SW 1271 (cell line): ENCODE measurements at regions not wholly inside any gene's neighbourhood (a gene's known extent, or its start where the extent isn't known, plus 50 kb on each side); places are given as distances from the start of the nearest gene placed in this dataset.

Experiments
- DNase-seq, 2 experiments: peaks; one replicate each; lab custom pipeline; 2025; lab: John Stamatoyannopoulos, UW

DNA sequence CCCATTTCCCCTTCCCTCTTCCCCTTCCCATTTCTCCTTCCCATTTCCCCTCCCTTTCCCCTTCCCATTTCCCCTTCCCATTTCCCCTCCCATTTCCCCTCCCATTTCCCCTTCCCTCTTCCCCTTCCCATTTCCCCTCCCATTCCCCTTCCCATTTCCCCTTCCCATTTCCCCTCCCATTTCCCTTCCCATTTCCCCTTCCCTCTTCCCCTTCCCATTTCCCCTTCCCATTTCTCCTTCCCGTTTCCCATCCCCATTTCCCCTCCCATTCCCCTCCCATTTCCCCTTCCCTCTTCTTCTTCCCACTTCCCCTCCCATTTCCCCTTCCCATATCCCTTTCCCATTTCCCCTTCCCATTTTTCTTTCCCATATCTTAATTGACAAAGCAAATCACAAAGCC is 109.0 kb downstream of the OLFM1 start:
- no peak for DNase-seq

GRCh38 chr9:135198144-135198543 is 110.7 kb downstream of the OLFM1 start:
- DNase-seq = no peak

DNA sequence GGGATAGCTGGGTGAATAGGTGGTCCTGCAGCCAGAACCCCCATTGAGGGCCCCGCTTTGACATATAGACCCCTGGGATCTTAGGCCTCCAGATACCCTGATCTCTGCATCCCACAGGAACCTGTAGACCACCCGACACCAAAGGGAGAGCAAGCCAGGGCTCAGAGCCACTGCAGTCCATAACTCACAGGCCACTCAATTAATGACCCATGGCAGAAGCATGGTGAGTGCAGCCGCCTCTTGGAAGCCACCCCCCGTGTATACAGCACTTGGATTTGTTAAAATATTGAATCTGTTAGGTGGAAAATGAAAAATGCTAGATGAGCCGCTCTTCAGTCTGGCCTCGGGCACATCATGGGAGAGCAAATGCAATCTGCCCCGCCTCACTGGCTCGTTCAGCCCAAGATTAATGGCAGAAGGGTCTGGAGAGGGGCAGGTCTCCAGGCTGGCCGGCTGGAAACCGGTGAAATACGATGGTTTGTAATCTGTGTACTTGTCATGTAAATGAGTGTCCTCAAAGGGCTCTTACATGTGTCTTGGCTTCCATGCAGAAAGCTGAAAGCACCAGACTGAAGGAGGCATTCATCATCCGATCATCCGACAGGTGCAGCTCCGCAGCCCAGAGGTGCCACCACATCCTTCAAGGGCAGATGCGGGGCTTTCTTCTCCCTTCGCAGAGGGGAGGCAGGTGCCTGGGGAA is 111.3 kb downstream of the OLFM1 start:
- no peak for DNase-seq

DNA sequence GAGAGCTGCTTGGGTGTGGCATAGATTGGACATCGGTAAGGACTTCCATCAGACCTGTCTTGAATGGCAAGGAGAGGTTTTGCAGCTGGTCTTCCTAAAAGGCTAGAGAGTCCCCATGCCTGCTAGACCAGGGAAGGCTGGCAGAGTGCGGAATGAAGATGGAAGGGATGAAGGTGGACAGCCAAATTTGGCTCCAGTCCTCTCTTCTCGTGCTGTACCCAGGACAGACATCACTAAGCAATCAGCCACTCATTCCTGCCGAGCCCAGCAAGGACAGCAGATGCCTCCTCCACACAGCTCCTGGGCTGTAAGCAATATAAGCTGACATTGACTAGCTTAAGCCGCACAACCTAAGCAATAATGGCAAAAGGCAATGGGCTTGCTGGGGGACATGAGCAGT is 112.0 kb downstream of the OLFM1 start:
- DNase-seq = no peak

DNA sequence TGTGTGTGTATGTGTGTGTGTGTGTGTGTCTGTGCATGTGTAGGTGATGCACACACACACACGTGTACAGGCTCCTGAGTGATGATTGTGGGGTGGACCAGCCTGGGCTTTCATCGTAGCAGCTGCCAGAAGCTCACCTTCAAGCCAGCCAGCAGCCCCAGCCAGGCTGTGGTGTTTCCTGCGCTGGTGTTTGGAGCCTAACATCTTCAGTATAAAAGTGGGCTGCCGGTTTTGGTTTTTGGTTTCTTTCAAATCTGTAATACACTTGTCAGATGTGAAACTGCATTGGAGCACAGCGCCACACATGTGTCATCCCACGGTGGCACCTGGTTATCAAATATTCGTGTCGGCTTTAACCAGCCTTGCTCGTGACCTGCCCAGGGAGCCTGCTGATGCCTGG is 114.2 kb downstream of the OLFM1 start:
- no peak for DNase-seq

GRCh38 chr9:135204177-135204576 is 116.7 kb downstream of the OLFM1 start:
- no peak for DNase-seq

GRCh38 chr9:135209136-135209535 is 121.7 kb downstream of the OLFM1 start:
- no peak for DNase-seq

- DNase-seq = no peak
Measured at GRCh38 chr9:135209852-135210251, 122.4 kb downstream of the OLFM1 start.

DNA sequence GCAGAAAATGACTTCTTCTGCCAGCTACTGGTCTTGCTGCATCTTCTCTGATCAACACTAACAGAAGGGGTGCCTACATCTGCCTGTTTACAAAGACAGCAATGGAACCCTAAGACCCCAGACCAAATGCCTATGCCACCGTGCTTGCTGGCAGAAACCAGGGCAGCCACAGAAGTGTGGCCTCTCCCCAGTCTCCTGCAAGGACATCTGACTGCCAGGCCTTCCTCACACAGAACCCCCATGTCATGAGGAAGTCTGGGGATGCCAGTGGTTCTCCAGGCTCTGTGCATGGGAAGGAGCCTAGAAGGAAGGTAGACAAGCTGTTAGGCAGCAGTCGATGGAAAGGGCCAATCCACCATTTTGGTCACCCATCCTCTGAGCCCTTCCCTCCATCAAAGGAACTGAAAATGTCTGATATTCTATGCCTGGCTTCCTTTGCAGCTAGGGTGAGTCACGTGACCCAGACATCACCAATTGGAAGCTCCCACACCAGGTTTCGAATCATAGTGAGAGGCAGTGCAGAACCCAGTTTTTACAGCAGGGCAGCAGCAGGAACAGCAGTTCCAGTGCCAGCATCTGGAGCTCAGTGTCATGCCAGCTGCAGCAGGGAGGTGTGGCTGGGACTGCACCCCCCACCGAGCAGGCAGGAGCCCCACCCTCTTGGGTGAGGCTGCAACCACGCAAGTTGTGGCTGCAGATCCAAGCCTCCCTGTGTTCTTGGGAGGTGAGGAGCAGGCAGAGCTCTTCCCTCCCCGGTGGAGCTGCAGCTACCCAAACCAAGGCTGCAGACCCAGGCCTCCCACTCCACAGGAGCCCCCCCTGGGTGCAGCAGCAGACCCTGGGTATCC is 123.4 kb downstream of the OLFM1 start:
- DNase-seq = no peak

DNA sequence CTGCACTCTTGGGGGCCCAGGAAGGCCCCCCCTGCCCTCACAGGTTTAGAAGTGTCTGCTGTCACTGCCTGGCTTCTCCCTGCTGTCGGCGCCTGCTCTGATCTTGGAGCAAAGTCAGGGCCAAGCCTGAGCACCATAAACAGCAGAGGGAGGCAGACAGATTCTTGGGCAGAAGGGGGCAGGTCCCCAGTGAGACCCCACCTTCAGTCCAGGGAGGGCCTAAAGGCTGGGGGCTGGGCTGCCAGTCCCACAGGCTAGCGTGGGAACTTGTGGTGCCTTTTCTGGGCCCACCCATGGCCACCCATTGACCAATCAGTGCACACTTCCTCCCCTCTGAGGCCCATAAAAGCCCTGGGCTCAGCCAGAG is 124.0 kb downstream of the OLFM1 start:
- DNase-seq = no peak

- no peak for DNase-seq
Measured at GRCh38 chr9:135212961-135213360, 125.5 kb downstream of the OLFM1 start.

DNA sequence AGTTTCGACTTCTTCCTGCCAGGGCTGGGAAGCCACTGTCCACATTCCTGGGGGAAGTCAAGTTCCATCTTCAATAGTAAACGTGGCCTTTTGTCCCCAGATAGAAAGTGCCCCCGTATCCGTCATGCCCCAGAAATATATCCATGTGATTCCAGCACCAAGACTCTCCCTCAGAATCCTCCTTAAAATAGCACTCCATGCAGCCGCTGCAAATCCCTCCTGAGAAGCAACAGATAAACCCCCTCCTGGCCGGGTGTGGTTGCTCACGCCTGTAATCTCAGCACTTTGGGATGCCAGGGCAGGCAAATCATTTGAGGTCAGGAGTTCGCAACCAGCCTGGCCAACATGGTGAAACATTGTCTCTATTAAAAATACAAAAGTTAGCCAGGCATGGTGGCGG is 126.1 kb downstream of the OLFM1 start:
- DNase-seq = no peak

DNA sequence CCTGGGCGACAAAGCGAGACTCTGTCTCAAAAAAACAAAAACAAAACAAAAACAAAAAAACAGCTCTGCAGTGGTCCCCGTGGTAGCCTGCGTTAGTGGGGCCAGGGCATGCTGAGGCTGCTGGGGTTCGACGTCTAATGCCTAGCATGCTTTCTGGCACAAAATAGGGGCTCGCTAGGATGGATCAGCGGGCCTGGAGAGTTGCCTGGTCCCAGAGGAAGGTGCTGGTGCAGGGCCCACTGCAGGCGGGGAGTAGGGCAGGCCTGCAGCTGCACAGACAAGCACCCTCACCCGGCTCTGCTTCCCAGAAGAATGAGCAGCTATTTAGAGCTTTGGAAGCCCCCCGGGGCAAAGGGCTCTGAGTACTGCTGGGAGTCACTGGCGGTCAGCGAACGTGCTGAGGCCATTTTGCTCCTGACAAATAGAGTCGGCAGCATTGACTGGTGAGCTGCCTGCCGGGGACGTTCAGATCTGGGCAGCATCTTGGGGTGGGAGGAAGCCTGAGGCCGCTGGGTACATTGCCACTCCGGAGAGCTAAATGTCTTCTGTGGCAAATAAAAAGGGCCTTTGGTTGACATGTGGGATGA is 126.7 kb downstream of the OLFM1 start:
- no peak for DNase-seq

DNA sequence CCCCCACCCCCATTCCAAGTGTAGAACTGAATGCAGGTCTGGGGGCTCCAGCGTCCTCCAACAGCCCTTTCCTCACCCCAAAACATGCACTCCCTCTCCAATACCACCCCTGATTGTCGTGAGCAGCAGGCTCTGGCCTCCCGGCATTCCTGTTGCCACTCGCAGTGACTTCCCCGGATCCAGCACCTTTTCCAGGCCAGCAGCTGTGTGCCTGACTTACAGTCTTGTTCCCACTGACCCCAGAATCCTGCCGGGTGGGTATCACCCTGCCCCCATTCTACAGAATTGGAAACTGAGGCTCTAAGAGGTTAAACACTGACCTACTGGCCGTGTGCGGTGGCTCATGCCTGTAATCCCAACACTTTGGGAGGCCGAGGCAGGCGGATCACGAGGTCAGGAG is 127.2 kb downstream of the OLFM1 start:
- DNase-seq = no peak

- DNase-seq = no peak
Measured at GRCh38 chr9:135215571-135216161, 128.2 kb downstream of the OLFM1 start.

DNA sequence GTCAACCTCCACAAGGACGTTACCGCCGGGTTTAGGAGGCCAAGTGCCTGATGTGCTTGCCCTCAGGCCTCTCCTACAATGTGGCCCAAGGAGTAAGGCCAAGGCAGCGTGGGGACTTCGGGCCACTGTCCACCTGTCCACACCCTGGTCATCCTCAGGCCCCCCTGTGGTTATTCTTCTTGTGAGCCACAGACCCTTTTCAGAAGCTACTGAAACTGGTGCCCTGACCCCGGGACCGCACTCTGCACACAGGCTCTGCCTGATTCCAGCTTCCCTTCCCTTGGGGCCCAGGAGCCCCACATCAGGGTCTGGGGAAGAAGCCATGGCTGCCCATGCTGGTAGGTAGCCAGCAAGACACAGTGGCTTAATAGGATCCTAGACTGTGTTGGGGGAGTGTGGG is 128.8 kb downstream of the OLFM1 start:
- no peak for DNase-seq

DNA sequence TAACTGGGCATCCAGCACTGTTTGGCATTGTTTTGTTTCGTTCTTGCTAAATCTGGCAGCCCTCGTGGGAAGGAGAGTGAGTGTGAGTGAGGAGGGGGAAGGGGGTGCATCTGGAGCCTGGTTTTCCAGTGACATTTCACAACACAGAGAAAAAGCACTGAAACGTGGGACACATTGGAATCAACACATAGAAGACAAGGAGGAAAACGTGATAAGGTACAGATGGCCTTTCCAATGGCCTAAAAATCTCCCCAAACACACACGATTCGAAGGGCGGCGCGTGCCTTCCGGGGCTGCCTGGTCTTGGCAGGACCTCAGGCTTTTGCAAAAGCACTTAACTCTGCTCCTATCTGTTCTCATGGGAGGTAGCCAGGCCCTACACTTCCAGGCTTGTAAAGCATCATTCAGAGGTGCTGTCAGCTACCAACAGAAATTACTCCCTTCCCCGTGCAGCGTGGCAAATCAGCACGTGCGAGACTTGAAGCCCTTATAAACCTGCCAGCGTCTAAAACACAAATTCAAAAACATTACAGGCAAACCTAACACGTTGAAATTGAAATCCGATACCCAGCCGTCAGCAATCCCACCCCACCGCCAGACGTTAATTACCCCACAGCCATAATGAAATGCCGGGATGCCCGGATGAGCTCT is 129.4 kb downstream of the OLFM1 start:
- DNase-seq = no peak

- no peak for DNase-seq
Measured at GRCh38 chr9:135217836-135218235, 130.4 kb downstream of the OLFM1 start.

DNA sequence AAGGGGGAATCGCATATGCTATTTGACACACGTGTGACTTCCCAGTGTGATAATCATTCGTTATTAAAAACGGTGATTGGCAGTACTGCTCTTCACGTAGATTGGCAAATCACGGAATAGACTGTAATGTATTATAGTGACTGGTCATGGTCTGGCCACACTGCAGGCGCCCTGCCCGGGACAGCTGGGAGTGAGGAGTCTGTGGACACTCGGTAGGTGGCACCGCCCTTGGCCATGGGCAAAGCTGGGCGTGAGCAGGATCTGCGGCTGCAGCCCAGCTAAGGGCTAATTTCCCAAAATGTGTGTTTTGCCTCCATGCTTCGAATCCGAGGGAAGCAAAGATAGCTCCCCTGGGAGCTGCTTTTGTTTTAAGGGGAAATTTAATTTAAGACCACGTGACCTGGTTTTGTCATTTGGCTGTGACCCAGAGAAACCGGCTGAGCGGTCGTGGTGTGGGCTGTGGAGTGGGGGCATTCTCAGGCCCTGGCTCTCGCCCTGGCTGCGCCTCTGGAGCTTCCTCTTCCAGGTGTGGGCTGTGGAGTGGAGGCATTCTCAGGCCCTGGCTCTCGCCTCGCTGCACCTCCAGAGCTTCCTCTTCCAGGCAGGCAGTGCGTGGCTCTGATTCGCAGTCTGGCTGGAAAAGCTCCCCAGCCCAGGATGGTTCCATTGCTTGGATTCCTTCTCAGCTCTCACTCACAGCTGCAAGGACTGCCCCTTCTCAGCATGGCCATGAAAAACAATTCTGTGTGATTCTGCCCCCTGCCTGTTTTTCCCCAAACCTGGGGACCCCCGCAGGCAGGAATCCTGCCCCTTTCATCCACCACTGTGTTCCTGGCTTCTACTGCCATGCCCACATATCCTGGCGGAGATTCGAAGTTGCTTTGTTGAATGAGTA is 131.1 kb downstream of the OLFM1 start:
- DNase-seq = no peak

- DNase-seq = no peak
Measured at GRCh38 chr9:135219676-135220600, 132.5 kb downstream of the OLFM1 start.
